HEK293T (cell line): ENCODE measurements at regions not wholly inside any gene's neighbourhood (a gene's known extent, or its start where the extent isn't known, plus 50 kb on each side); places are given as distances from the start of the nearest gene placed in this dataset.

ENCODE experiments used
- CTCF ChIA-PET: fragments of 350-600 bp; formaldehyde crosslinking; extraction: SDS; loops from one replicate; lab custom pipeline; 2021; ENCODE audit warnings: antibody characterized with exemption, inconsistent platforms; lab: Yijun Ruan, JAX
- POLR2A ChIA-PET: fragments of 350-600 bp; formaldehyde crosslinking; extraction: SDS; loops from one replicate; lab custom pipeline; 2020; ENCODE audit warnings: antibody characterized with exemption, inconsistent platforms; lab: Yijun Ruan, JAX
- DNase-seq: peaks from one replicate; pipeline ENCODE4 v3.0.0; 2012; ENCODE audit warnings: mixed read lengths; ENCODE audit errors: extremely low spot score
- ARNT ChIP-seq: fragments of 450-650 bp; IDR thresholded peaks from 2 replicates; pipeline ENCODE4 v1.6.1; 2017; ENCODE audit warnings: mild to moderate bottlenecking
- BHLHE40 ChIP-seq: fragments of 450-650 bp; IDR thresholded peaks from 2 replicates; pipeline ENCODE4 v1.6.1; 2016; ENCODE audit warnings: mild to moderate bottlenecking, moderate library complexity, borderline replicate concordance
- CTBP1 ChIP-seq: fragments of 450-650 bp; IDR thresholded peaks from 2 replicates; pipeline ENCODE4 v1.6.1; 2016; ENCODE audit warnings: borderline replicate concordance
- ELF4 ChIP-seq: fragments of 450-650 bp; IDR thresholded peaks from 2 replicates; pipeline ENCODE4 v1.6.1; 2017; ENCODE audit warnings: antibody characterized with exemption
- FOXA1 ChIP-seq: fragments of 450-650 bp; IDR thresholded peaks from 2 replicates; pipeline ENCODE4 v1.6.1; 2016; ENCODE audit warnings: mild to moderate bottlenecking
- FOXK2 ChIP-seq: fragments of 450-650 bp; IDR thresholded peaks from 2 replicates; pipeline ENCODE4 v1.6.1; 2016; ENCODE audit warnings: mild to moderate bottlenecking
- FOXM1 ChIP-seq: fragments of 450-650 bp; IDR thresholded peaks from 2 replicates; pipeline ENCODE4 v1.6.1; 2017; ENCODE audit warnings: mild to moderate bottlenecking, borderline replicate concordance
- HDGF ChIP-seq: fragments of 450-650 bp; IDR thresholded peaks from 2 replicates; pipeline ENCODE4 v1.6.1; 2017; ENCODE audit warnings: antibody characterized with exemption, borderline replicate concordance
- L3MBTL2 ChIP-seq: fragments of 450-650 bp; conservative IDR thresholded peaks from 2 replicates; pipeline ENCODE4 v1.6.1; 2016; ENCODE audit warnings: mild to moderate bottlenecking
- LEF1 ChIP-seq: fragments of 450-650 bp; IDR thresholded peaks from 2 replicates; pipeline ENCODE4 v1.6.1; 2017; ENCODE audit warnings: mild to moderate bottlenecking, borderline replicate concordance
- NFRKB ChIP-seq: fragments of 450-650 bp; IDR thresholded peaks from 2 replicates; pipeline ENCODE4 v1.6.1; 2016; ENCODE audit warnings: mild to moderate bottlenecking, moderate library complexity
- SP1 ChIP-seq: fragments of 450-650 bp; IDR thresholded peaks from 2 replicates; pipeline ENCODE4 v1.6.1; 2017
- SUZ12 ChIP-seq: fragments of 450-650 bp; IDR thresholded peaks from 2 replicates; pipeline ENCODE4 v1.6.1; 2016; ENCODE audit warnings: mild to moderate bottlenecking
- TARDBP ChIP-seq: fragments of 450-650 bp; IDR thresholded peaks from 2 replicates; pipeline ENCODE4 v1.6.1; 2016
- ZNF384 ChIP-seq: fragments of 450-650 bp; IDR thresholded peaks from 2 replicates; pipeline ENCODE4 v1.6.1; 2016
- TF ChIP-seq, protein P1 (sequence below): fragments of 450-650 bp; IDR thresholded peaks from 2 replicates; pipeline ENCODE4 v1.6.1; 2016

DNA sequence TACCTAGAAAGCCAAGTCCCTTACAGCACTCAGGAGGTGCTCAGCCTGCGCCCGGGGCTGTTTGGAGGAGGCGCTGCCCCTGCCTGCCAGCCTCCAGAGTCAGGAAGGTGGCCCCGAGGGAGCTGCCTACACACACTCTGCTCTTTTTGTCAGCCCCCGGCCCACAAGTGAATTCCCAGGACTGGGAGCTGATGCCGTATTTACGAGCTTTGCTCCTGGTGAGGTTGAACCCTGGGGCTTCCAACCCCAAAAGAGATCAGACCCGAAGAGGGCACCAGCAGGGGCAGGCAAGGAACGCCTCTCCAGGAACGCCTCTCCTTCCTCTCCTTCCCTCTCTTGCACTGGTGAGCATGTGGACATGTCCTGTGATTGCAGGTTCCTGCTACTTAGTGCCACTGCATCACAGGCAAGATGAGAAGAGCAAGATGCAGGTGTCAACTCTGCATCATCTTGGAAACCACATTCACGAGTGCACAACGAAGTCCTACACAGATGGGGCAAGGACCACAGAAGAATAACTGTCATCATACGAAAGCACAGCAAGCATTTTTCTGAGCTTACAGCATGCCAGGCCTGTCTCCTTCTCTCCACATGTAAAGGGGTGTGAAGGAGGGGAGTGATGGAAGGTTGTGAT lies 126.7 kb downstream of the NDUFA10 start:
- CTCF ChIA-PET, result no interaction called here
- no peak for TF ChIP-seq L3MBTL2
- TF ChIP-seq, protein P1, sequence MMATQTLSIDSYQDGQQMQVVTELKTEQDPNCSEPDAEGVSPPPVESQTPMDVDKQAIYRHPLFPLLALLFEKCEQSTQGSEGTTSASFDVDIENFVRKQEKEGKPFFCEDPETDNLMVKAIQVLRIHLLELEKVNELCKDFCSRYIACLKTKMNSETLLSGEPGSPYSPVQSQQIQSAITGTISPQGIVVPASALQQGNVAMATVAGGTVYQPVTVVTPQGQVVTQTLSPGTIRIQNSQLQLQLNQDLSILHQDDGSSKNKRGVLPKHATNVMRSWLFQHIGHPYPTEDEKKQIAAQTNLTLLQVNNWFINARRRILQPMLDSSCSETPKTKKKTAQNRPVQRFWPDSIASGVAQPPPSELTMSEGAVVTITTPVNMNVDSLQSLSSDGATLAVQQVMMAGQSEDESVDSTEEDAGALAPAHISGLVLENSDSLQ, result no peak
- no peak for TF ChIP-seq TARDBP
- TF ChIP-seq CTBP1, result no peak
- TF ChIP-seq ELF4, result no peak
- TF ChIP-seq LEF1, result no peak
- TF ChIP-seq FOXA1, result no peak
- no peak for TF ChIP-seq ZNF384
- no peak for TF ChIP-seq BHLHE40
- TF ChIP-seq FOXK2, result no peak
- TF ChIP-seq SUZ12, result no peak
- TF ChIP-seq FOXM1, result no peak
- TF ChIP-seq HDGF, result no peak
- no peak for TF ChIP-seq NFRKB
- no peak for TF ChIP-seq SP1
- no peak for TF ChIP-seq ARNT
- DNase-seq, result no peak

DNA sequence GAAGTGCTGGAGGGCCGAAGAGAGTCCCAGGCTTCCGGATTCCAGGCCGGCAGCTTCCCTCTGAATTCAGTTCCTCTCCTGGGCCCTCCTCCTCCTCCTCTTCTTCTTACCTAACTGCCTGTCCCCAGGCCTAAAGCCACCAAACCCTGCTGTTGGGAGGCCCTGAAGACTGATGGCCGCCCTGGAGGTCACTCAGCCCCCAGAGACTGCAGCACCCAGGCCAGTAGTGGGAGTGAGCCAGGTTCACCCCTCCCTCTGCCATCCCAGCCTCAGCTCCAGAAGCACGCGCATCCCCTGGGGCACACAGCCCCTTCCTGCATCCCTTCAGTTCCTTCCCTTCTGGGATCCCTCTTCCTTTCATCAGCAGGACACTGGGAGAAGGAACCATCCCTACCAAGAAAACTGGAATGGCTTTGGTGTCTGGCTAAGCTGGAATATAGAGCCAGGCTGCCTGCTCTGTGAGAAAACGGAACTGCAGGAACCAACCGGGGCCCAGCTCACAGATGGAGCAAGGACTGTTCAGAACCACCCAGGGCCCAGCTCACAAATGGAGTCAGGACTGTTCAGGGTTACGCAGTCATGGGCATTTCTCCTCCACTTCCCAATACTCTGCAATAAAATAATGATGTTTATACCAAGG lies 127.4 kb downstream of the NDUFA10 start:
- ChIA-PET POLR2A (no interaction called here), CTCF (no interaction called here)

More for the DNA sequence above, 126.7 kb downstream of the NDUFA10 start:
- POLR2A ChIA-PET, result no interaction called here

DNA sequence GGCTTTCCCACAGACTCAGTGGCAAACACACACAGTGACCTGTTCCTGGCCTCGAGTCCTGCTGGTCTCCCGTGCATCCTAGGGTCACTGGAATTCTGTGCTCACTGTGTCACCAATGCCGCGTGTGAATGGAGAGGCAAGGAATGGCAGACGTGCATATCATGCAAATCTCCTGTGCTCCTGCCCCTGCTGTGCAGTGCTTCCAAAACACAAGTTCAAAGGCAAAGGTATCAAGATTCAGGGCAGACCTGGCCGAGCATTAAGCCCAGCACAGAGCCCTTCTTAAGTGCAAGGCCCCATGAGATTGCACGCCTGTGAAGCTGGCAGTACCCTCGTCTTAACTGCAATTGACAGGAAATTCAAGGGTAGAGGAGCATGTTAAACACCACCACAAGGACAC lies 129.1 kb downstream of the NDUFA10 start:
- ChIA-PET CTCF (no interaction called here), POLR2A (no interaction called here)
- no peak for TF ChIP-seq FOXK2
- TF ChIP-seq FOXA1, result no peak
- TF ChIP-seq ELF4, result no peak
- TF ChIP-seq SP1, result no peak
- TF ChIP-seq NFRKB, result no peak
- TF ChIP-seq, protein P1, result no peak
- TF ChIP-seq ARNT, result no peak
- TF ChIP-seq TARDBP, result no peak
- TF ChIP-seq L3MBTL2, result no peak
- no peak for TF ChIP-seq CTBP1
- no peak for TF ChIP-seq FOXM1
- no peak for TF ChIP-seq ZNF384
- TF ChIP-seq LEF1, result no peak
- no peak for TF ChIP-seq SUZ12
- DNase-seq, result no peak

More for the DNA sequence above, 127.4 kb downstream of the NDUFA10 start:
- no peak for TF ChIP-seq LEF1
- no peak for TF ChIP-seq ELF4
- no peak for TF ChIP-seq NFRKB
- no peak for TF ChIP-seq L3MBTL2
- TF ChIP-seq ZNF384, result no peak
- no peak for TF ChIP-seq BHLHE40
- TF ChIP-seq CTBP1, result no peak
- no peak for TF ChIP-seq FOXM1
- TF ChIP-seq HDGF, result no peak
- no peak for TF ChIP-seq FOXK2
- no peak for TF ChIP-seq SUZ12
- TF ChIP-seq, protein P1, result no peak
- TF ChIP-seq SP1, result no peak
- DNase-seq, result no peak

DNA sequence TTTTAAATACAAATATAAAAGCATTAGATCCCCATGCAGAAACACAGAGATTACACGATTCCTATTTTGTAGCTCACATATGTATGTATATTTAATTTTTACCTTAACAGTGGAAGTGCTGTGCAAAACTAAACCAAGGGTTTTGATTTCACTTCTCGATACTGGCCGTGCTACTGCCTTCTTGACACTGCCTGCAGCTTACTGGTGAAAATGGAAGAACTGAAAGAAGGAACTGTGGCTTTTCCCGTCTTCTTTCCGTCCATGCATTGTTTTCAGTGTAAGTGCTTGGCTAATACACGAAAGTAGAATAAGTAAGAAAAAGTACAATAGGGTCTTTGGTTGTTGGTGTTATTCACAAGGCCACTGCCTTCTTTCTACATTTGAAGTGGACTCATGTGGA lies 129.5 kb downstream of the NDUFA10 start:
- TF ChIP-seq SP1, result no peak
- no peak for TF ChIP-seq NFRKB
- TF ChIP-seq ARNT, result no peak
- TF ChIP-seq ELF4, result no peak
- no peak for TF ChIP-seq L3MBTL2
- no peak for TF ChIP-seq CTBP1
- no peak for TF ChIP-seq HDGF
- no peak for TF ChIP-seq SUZ12
- no peak for TF ChIP-seq LEF1
- no peak for TF ChIP-seq FOXA1
- TF ChIP-seq, protein P1, result no peak
- TF ChIP-seq TARDBP, result no peak
- TF ChIP-seq FOXM1, result no peak
- TF ChIP-seq ZNF384, result no peak
- no peak for TF ChIP-seq BHLHE40
- TF ChIP-seq FOXK2, result no peak
- no peak for DNase-seq
- ChIA-PET POLR2A (no interaction called here), CTCF (no interaction called here)

DNA sequence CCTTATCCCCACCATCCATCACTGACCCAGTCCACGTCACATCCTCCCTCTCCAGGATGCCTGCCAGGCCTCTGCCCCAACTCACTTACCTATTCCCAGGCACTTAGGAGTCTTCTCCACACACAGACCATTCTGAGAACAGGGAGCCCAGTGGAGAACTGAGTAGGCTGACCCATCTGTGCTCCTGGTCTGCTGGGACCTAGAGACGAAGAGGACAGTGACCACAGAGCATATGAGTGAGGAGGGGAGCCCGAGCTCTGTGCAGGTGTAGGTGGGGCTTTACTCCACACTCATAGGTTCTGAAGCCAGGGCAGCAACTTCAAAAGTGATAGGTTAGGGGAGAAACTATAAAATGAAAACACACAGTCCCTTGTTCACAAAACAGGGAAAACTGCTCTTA lies 130.0 kb downstream of the NDUFA10 start:
- DNase-seq, result no peak
- POLR2A ChIA-PET, result no interaction called here
- TF ChIP-seq FOXA1, result no peak
- TF ChIP-seq SUZ12, result no peak
- TF ChIP-seq BHLHE40, result no peak
- TF ChIP-seq FOXM1, result no peak
- TF ChIP-seq, protein P1, result no peak
- no peak for TF ChIP-seq HDGF
- no peak for TF ChIP-seq NFRKB
- no peak for TF ChIP-seq ARNT
- TF ChIP-seq LEF1, result no peak
- TF ChIP-seq ELF4, result no peak
- no peak for TF ChIP-seq L3MBTL2
- TF ChIP-seq SP1, result no peak
- TF ChIP-seq TARDBP, result no peak
- CTCF ChIA-PET, result no interaction called here
